ENCODE measurements at regions not wholly inside any gene's neighbourhood (a gene's known extent, or its start where the extent isn't known, plus 50 kb on each side); places are given as distances from the start of the nearest gene placed in this dataset.
"Not testable (repeated sequence)": the region's sequence is repeated elsewhere in the genome, so short reads cannot be mapped to it uniquely, and the experiment has no call there.

DNA sequence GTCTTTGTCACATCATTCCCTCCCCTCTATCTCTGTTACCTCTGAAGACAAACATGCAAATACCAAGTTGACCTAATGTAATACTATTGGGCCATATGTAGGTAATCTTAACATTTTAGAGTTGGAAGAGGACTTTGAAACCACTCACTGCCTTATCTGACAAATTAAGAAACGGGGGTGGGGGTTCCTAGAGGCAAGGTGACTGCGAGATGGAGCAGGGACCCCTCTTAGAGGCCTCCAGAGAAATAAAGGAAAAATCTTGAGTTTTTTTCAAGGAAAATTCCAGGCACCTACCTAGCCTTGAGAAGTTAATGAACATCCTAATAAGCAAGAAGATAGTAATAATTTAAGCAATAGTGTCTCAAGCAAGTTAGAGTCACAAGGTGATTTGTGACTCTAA, 270.8 kb downstream of the CD83 start:
- no peak for DNase-seq (ENCODE audit: low read depth in 1 of 2, low spot score in 1 of 2)

DNA sequence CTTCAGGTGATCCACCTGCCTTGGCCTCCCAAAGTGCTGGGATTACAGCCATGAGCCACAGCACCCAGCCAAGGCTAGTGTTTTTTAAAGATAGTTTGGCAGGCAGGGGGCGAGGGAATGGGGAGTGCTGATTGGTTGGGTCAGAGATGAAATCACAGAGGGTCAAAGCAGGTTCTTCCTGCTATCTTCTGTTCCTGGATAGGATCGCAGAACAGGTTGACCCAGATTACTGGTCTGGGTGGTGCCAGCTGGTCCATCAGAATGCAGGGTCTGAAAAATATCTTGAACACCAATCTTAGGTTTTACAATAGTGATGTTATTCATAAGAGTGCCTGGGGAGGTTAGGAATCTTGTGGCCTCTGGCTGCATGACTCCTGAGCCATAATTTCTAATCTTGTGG, 272.2 kb downstream of the CD83 start:
- not testable (repeated sequence) for DNase-seq (ENCODE audit: low read depth in 1 of 2, low spot score in 1 of 2)

DNA sequence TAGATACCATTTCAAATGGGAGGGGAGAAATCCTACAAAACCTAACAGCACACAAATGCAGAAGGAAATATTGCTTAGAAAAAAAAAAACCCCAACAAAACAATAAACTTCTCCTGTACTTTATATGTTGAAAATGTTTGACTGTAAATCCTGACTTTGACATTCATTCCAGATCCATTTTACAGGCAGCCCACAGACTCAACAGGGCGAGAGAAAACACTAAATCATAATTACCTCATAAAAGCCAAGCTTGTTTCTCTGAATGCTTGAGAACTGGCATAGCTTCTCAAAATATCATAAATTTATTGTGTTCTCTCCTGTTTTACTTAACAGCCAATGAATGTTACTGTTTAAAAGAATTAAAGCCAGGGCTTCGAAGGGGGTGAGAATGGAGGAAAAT, 273.2 kb downstream of the CD83 start:
- no peak for DNase-seq (ENCODE audit: low read depth in 1 of 2, low spot score in 1 of 2)

DNA sequence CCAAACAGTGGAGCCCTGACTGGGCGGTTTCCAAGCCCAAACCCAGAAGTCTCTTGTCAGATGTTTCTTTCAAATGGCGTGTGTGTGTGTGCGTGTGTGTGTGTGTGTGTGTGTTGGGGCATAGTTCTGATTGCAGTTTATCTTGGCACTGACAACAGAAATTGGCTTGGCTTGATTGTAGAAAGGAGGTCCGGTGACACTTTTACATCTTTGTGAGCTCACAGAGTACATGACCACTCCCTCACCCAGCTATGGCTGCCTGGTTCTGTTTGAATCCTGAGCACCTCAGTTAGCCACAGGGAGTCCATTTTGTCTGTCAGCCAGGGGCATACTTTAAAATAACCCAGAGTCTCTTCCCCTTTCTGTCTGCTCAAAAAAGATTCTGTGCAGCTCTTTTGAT, 276.3 kb downstream of the CD83 start:
- DNase-seq (ENCODE audit: low read depth in 1 of 2, low spot score in 1 of 2): no peak

DNA sequence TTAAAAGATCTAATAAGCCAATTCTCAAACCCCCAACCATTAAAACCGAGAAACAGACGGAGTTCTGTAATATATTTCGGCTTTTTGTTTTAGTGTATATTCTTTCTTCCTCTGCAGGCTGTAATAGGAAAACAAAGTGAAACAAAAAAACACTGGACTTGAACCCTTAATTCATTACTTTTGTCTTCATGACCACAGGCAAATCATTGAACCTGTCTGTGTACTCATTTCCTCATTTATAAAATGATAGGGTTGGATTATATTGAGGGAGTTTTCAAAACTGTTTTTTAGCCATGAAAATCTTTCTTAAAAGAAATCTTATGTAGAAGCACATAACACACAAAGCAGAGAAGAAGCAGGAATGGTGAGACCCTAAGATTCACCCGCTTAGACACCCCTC, 278.8 kb downstream of the CD83 start:
- no peak for DNase-seq (ENCODE audit: low read depth in 1 of 2, low spot score in 1 of 2)

DNA sequence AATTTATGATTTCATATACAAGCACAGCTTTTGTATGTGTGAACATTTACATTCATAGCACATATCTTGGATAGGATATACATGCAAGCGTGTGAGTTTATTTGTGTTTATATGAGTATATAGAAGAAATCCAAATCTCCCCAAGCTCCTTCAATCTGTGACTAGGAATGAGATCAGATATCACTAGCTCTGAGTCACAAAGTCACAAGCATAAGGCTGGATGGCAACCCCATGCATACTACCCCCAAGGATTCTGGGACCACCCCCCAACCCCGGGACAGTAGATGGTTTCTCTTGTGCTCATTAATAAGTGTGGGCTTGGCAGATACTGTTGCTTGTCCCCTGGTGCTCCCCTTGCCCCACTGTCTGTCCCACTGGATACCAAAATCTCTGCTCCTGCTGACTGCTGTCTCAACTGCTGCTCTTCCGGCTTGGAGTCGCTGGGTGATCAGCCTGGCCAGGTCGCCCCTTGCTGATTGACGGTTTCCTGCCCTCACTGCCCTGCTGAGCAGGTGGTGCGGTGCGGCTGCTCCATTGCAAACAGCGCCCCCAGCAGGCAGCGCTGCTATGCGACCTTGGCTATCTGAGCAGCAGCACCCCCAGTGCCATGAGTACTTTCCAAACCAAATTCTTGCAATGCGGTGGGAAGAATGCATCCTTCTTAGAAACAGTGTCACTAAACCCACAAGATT, 279.4 kb downstream of the CD83 start:
- DNase-seq (ENCODE audit: low read depth in 1 of 2, low spot score in 1 of 2): no peak

DNA sequence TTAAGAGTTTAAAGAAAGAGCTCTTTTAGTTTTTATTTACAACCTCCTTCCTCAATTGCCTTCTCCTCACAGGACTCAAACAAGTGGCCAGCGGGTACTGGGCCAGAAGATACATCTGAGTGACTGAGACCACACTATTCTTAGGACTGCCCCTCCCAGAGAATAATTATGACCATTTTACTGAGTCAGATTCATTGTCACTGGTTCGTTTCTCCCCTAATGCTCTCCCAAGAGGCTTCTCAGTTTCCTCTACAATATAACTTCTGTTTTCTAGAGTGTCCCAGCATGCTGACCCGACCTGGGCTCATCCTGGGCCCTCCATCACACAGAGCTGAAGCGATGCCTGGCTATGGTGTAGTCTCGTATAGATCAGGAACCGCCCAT, 279.9 kb downstream of the CD83 start:
- no peak for DNase-seq (ENCODE audit: low read depth in 1 of 2, low spot score in 1 of 2)

DNA sequence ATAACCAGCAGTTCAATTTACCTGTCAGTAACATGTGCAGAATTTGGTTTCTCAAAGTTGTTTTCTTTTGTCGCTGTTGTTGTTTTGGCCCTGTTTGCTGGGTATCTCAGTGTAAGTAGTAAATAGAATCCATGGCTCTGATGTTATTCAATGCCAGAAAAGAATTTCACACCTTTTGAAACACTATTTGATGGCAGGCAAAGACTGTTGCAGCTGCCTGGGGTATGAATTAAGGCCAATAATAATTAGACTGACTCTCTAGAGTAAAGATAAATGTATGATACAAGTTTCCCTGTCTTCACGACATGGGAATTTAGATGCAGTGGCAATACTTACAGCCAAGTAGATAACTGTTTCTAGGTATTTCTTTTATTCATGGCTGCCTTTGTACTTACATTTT, 281.4 kb downstream of the CD83 start:
- DNase-seq (ENCODE audit: low read depth in 1 of 2, low spot score in 1 of 2): no peak

DNA sequence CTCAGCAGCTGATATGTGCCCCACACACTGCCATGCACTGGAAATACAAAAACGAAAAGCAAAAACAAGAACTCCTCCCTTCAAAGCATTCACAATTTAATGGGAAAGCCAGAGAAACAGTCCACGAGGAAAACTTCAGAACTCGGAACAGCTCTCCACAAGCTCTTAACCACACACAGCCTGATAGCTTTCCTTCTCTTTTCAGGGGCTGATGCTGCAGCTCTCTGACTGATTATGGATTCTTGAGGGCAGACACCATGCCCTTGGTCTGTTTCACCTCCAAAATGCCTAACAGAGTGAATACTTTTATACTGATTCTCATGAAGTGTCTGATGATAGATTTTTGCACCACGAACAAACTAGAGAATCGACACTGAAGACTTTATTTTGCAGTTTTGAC, 282.1 kb downstream of the CD83 start:
- no peak for DNase-seq (ENCODE audit: low read depth in 1 of 2, low spot score in 1 of 2)

DNA sequence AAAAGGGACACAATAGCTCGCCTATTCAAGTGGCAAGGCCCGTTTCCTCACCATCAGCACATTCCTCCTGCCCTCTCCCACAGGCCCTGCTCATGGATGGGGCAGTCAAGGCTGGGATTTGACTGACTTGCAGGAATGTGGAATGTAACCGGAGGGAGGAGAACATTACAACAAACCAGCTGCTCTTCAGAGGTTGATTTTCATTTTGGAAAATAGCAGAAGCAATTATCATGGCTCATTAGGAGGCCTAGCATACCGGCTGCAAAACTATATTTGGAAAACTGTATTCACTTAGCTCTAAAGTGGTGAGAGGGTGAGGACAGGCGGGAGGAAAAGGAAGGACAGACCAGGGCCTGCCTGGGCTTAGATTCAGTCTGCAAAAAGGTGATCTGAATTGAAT, 283.7 kb downstream of the CD83 start:
- DNase-seq (ENCODE audit: low read depth in 1 of 2, low spot score in 1 of 2): no peak

DNA sequence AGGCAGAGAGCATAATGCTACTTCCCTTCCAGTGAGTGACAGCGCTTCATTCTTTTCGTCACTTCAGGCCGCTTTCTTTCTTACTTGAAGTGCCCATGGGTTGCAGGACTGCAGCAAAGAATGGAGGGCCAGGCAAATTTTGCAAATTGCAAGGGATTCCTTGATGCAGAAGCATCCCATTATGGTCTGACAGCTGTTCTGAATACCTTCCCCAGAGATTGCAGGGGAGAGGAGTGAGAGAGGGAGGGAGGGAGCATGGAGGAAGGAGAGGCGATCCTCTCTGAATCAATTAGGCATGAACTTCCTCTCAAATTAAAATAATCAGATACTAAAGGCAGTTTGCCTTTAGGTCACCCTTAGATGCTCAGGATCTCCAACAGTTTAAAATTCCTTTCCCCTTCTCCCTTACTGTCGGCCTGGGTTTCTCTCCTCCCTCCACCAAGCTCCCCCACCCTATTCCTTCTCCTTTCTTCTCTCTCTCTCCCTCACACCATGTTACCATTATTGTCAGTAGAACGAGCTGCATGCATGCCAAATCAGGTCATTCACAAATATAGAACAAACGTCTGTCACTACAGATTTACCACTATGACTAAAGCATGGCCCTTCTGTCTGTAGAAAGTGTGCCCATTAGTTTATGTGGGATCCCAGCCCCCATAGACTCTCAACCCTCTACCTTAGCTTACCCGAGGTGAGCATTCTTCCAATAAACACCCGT, 289.2 kb downstream of the CD83 start:
- no peak for DNase-seq (ENCODE audit: low read depth in 1 of 2, low spot score in 1 of 2)

DNA sequence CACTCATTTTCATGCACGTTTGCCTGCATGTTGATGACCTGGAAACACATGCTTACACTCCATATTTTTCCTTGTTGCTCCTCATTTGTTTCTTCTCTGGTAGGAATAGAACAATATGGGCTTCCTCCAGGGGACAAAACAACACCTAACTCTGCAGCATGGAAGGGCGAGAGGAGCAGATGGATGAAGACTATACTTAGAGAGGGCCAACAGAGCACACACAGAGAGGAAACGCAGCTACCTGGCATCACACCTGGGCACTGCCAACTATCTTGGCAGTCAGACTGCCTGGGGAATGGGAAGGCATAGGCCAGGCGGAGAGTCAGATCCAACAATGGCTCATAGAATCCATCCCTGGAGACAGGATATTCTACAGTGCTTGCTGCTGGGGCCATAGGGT, 290.9 kb downstream of the CD83 start:
- DNase-seq (ENCODE audit: low read depth in 1 of 2, low spot score in 1 of 2): no peak

DNA sequence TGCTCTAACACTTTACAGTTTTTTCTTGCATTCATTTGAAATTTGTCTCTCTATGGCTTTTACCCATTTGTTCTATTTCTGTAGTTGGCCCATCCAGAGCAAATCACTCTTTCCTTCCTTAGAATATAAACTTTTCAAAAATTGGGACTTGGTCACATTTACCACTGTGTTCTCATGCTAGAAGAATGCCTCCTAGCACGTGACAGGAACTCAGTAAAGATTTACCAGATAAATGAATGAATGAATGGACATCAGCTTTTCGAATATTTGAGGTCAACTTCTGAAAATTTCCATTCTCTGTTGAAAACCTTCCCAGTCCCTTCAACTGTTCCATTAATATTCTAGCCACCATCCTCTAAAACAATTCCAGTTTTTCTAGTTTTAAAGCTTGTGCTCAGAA, 294.5 kb downstream of the CD83 start:
- DNase-seq (ENCODE audit: low read depth in 1 of 2, low spot score in 1 of 2): no peak

DNA sequence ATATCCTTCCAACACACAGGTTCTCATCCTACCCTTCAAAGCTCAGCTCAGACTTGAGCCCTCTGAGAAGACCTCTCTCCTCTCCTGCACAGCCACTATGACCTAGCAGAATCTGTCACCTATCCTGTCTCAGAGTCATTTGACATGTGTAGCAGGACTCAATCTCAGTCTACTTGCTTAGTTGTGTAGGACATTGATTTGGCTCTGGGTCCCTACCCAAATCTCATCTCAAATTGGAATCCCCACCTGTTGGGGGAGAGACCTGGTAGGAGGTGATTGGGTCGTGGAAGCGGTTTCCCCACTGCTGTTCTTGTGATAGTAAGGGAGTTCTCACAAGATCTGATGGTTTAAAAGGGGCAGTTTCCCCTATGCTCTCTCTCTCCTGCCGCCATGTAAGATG, 297.9 kb downstream of the CD83 start:
- DNase-seq (ENCODE audit: low read depth in 1 of 2, low spot score in 1 of 2): no peak

DNA sequence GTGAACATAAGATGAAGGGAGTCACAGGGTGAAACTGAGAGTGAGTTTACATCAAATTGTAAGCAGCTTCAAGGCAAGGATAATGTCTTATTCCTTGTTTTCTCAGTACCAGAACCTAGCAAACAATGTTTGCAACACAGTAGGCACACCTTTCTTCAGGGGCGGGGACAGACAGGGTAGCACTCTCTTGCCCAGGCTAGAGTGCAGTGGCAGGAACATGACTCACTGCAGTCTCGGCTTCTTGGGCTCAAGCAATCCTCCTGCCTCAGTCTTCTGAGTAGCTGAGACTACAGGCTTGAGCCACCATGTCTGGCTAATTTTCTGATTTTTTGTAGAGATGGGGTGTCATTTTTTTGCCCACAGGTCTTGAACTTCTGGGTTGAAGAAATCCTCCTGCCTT, 299.8 kb downstream of the CD83 start:
- no peak for DNase-seq (ENCODE audit: low read depth in 1 of 2, low spot score in 1 of 2)

DNA sequence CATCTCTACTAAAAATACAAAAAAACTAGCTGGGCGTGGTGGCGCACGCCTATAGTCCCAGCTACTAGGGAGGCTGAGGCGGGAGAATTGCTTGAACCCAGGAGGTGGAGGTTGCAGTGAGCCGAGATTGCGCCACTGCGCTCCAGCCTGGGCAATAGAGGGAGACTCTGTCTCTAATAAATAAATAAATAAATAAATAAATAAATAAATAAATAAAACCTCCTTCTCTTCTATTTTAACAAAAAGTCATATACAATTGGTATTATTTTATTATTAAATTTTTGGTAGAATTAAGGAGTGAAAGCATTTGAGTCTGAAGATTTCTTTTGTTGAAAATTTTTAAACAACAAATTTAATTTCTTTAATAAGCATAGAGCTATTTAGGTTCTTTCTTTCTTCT, 301.7 kb downstream of the CD83 start:
- not testable (repeated sequence) for DNase-seq (ENCODE audit: low read depth in 1 of 2, low spot score in 1 of 2)

DNA sequence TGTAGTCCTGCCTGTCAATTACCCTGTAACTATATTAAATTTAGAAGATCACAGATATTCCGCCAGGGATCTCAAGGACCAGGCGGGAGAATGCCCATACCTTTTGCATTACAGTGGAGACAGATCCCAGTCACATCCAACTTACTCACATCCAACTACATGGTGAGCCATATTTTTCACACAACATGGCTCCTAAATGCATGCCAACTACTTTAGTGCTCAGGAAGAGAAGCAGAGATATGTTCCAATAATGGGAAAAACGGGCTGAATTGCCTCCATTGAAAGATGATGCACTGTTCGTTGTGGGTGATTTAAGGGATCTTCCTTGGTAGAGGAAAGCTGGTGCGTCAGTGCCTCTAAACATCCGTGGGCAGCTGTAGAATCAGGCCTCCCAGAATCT, 304.5 kb downstream of the CD83 start:
- DNase-seq (ENCODE audit: low read depth in 1 of 2, low spot score in 1 of 2): no peak

DNA sequence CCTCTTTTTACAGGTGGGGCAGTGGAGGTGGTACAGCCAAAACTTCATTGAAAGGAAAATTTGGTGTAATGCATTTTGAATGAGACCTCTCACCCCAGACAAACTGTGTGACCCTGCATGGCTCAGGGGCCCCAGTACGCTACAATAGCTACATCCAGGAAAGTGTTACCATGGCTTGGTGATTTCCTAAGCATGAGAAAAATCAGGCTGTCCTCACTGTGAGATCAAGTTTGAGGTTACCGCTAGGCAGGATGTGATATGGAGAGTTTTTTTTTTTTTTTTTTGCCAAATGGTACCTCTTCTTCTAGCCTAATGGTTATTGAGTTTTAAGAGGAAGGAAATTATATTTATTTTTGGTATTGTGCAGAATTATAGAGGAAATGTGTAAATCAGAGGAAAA, 305.3 kb downstream of the CD83 start:
- no peak for DNase-seq (ENCODE audit: low read depth in 1 of 2, low spot score in 1 of 2)

DNA sequence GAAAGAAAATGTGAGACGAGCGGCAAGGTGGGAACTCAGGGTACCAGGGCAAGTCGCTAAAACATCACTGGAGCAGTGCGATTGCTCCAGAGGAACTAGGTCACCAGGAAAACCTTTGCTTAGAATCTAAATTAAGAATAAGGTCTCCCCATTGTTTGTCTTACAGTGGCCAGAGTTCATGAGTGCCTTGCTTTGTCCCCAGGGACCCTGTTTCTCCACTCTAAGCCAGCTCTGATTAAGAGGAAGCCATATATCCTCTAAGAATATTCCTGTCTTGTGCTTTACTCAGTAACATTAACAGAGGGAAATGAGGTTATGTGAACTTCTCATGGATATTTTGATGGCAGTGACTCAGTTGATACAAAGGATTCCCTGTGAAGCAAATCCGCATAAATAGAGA, 305.8 kb downstream of the CD83 start:
- no peak for DNase-seq (ENCODE audit: low read depth in 1 of 2, low spot score in 1 of 2)

DNA sequence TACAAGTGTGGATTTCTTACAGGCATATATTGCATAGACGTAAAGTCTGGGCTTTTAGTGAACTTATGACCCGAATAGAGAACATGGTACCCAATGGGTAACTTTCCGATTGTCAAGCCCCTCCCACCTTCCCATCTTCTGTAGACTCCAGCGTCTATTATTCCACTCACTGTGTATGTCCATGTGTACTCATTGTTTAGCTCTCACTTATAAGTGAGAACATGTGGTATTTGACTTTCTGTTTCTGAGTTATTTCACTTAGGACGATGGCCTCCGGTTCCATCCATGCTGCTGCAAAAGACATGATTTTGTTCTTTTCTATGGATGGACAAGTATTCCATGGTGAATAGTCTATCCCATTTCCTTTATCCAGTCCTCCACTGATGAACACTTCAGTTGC, 306.4 kb downstream of the CD83 start:
- no peak for DNase-seq (ENCODE audit: low read depth in 1 of 2, low spot score in 1 of 2)

DNA sequence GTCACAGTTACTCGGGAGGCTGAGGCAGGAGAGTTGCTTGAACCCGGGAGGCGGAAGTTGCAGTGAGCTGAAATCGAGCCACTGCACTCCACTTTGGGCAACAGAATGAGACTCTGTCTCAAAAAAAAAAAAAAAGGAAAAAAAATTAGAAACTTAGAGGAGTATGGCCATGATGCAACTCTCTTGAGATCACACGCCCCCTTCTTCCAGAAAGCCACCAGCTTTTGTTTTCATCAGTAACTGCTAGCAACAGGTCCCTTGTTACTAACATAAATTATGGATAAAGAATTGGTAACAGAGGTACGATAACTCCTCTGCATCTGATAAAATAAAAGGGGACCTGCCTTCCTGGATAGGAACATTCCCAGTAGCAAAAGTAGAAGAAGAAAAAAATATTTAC, 308.2 kb downstream of the CD83 start:
- DNase-seq (ENCODE audit: low read depth in 1 of 2, low spot score in 1 of 2): no peak

DNA sequence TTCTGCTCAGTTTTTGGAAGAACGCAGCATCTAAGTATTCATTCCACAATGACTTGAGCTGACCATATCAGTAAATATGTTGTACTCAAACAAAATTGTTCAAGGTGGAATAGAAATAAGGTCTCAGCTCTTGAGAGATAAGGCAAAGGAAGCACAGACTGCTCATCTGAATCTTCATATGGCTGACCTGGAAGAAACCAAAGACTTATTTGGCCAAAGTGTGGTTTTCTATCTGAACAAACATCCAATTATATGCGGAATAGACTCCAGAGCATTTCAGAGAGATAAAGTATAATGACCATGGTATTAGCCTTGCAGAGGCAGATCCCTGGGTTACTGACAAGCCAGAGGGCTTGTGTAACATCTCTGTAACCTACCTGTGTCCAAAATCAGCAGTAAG, 308.7 kb downstream of the CD83 start:
- no peak for DNase-seq (ENCODE audit: low read depth in 1 of 2, low spot score in 1 of 2)

DNA sequence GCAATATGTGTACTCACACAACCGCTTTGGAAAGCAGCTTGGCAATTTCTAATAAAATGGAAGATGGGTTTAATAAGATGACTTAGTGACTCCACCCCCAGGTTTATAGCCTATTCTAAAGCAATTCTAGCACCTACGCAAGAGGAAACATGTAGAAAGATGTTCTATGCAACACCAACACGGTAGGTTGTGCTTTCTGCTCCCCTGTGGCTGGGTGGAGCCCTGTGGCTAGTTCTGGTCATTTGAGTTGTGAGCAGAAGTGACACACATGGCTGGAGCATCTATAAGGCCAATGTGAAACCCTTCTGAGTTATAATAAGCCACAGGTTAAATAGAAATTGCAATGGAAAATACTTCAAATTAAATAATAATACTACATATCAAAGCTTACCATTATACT, 310.7 kb downstream of the CD83 start:
- DNase-seq (ENCODE audit: low read depth in 1 of 2, low spot score in 1 of 2): no peak

Measured in stimulated activated CD4-positive, alpha-beta T cell treated with anti-CD3 and anti-CD28 coated beads, Interleukin-15, amount 100 ng/mL, for 1 hour (primary cell).